HepG2 (cell line): ENCODE measurements at regions not wholly inside any gene's neighbourhood (a gene's known extent, or its start where the extent isn't known, plus 50 kb on each side); places are given as distances from the start of the nearest gene placed in this dataset.

Experiments used
- ATAC-seq: fragments of 200-7000 bp; cut with Tn5 transposase; 3 replicates; pipeline ENCODE4 v1.9.1; 2020; ENCODE audit warnings: mild to moderate bottlenecking, moderate library complexity
- BruUV-seq: library from RNA; stranded (reverse); fragments of 400-500 nt; replicated peaks from 2 replicates; lab custom pipeline; 2021; lab: Mats Ljungman, UMichigan
- CTCF ChIA-PET: fragments of 300-600 bp; formaldehyde crosslinking; extraction: SDS; loops from one replicate; lab custom pipeline; 2021; ENCODE audit warnings: low total read pairs, inconsistent platforms, low intra/inter-chr PET ratio; lab: Yijun Ruan, JAX
- POLR2A ChIA-PET: fragments of 350-600 bp; sonication (Branson Sonifier 250); formaldehyde crosslinking; loops from one replicate; lab custom pipeline; 2020; ENCODE audit warnings: antibody characterized with exemption, inconsistent platforms; lab: Yijun Ruan, JAX
- DNase-seq: peaks from one replicate; pipeline ENCODE4 v3.0.0-alpha.2; 2015; ENCODE audit warnings: low spot score
- FAIRE-seq: peaks from 3 replicates; lab custom pipeline; 2011; peaks lifted over from hg19 to GRCh38; lab: Jason Lieb, UNC
- H2AFZ ChIP-seq: one replicate; pipeline ENCODE4 v1.6.1; 2011; ENCODE audit warnings: low read length, inconsistent platforms
- H3K27ac ChIP-seq: fragments of 300-600 bp; 3 replicates; pipeline ENCODE4 v1.8.0; 2011; ENCODE audit warnings: mixed run types, mild to moderate bottlenecking, mixed read lengths, low read length, inconsistent platforms; ENCODE audit not compliant: insufficient read depth; ENCODE audit errors: extremely low read length
- H3K27me3 ChIP-seq, 2 experiments: fragments of 200-600 bp in 1 of 2; 2 replicates in 1 of 2; 3 replicates in 1 of 2; pipeline versions ENCODE4 v1.6.0 to v1.8.0; 2011; ENCODE audit warnings: low read length in 2 of 2, mild to moderate bottlenecking in 2 of 2, moderate library complexity in 2 of 2, inconsistent platforms in 1 of 2; ENCODE audit not compliant: insufficient read depth in 2 of 2, control insufficient read depth in 1 of 2
- H3K36me3 ChIP-seq, 2 experiments: fragments of 200-600 bp in 1 of 2; replicated peaks in 1 of 2; 2 replicates in 1 of 2; 3 replicates in 1 of 2; pipeline versions ENCODE4 v1.5.1 to v1.8.0; 2011; ENCODE audit warnings: low read length in 2 of 2, inconsistent platforms in 1 of 2; ENCODE audit not compliant: insufficient read depth in 2 of 2, control insufficient read depth in 1 of 2
- H3K4me1 ChIP-seq: 2 replicates; pipeline ENCODE4 v1.5.1; 2012; ENCODE audit warnings: low read length, inconsistent platforms; ENCODE audit not compliant: insufficient read depth
- H3K4me2 ChIP-seq: 2 replicates; pipeline ENCODE4 v1.6.0; 2011; ENCODE audit warnings: low read depth, low read length, inconsistent platforms
- H3K4me3 ChIP-seq, 3 experiments: fragments of 200-600 bp in 1 of 3; sonication (generic), shearing (Covaris generic) in 1 of 3; replicated peaks in 1 of 3; 2 replicates each; pipeline ENCODE4 v1.5.1; 2011 to 2016; ENCODE audit warnings: low read length in 3 of 3, inconsistent platforms in 2 of 3, low read depth in 2 of 3, mild to moderate bottlenecking in 2 of 3, control low read depth in 1 of 3, mixed read lengths in 1 of 3; ENCODE audit not compliant: insufficient read depth in 1 of 3
- H3K79me2 ChIP-seq: one replicate; pipeline ENCODE4 v1.6.1; 2011; ENCODE audit warnings: low read length, inconsistent platforms; ENCODE audit not compliant: insufficient read depth
- H3K9ac ChIP-seq: 2 replicates; pipeline ENCODE4 v1.6.0; 2011; ENCODE audit warnings: mild to moderate bottlenecking, low read depth, low read length, inconsistent platforms; ENCODE audit not compliant: insufficient read depth
- H3K9me3 ChIP-seq: 2 replicates; pipeline ENCODE4 v1.5.1; 2012; ENCODE audit warnings: mild to moderate bottlenecking, low read length
- H4K20me1 ChIP-seq: 2 replicates; pipeline ENCODE4 v1.6.0; 2011; ENCODE audit warnings: inconsistent platforms, mild to moderate bottlenecking, low read length, moderate library complexity; ENCODE audit not compliant: insufficient read depth
- DMAP1 ChIP-seq: IDR thresholded peaks from 2 replicates; pipeline ENCODE4 v1.6.1; 2016
- HNRNPL ChIP-seq: fragments of 200-400 bp; formaldehyde crosslinking; IDR thresholded peaks from 2 replicates; pipeline ENCODE4 v1.6.1; 2017; ENCODE audit warnings: mild to moderate bottlenecking, low read depth, low read length
- MAFF ChIP-seq: IDR thresholded peaks from 2 replicates; pipeline ENCODE4 v1.6.1; 2011; ENCODE audit warnings: low read depth, low read length, improper control_type of control experiment
- MAFK ChIP-seq, 2 experiments: IDR thresholded peaks in 1 of 2; conservative IDR thresholded peaks in 1 of 2; 2 replicates each; pipeline ENCODE4 v1.6.1; 2011; ENCODE audit warnings: improper control_type of control experiment in 2 of 2, low read length in 2 of 2
- MTA3 ChIP-seq: sonication (generic); formaldehyde crosslinking; IDR thresholded peaks from 2 replicates; pipeline ENCODE4 v1.4.0; 2020; ENCODE audit warnings: missing genetic modification reagents
- TP53 ChIP-seq: sonication (generic); formaldehyde crosslinking; conservative IDR thresholded peaks from 2 replicates; pipeline ENCODE4 v1.4.0; 2020; ENCODE audit warnings: missing genetic modification reagents
- ZNF10 ChIP-seq: sonication (generic); formaldehyde crosslinking; IDR thresholded peaks from 2 replicates; pipeline ENCODE4 v1.4.0; 2020; ENCODE audit warnings: mild to moderate bottlenecking, low read depth, missing genetic modification reagents, borderline replicate concordance
- ZNF83 ChIP-seq: sonication (generic); formaldehyde crosslinking; IDR thresholded peaks from 2 replicates; pipeline ENCODE4 v1.4.0; 2020; ENCODE audit warnings: missing genetic modification reagents, mild to moderate bottlenecking, borderline replicate concordance
- WGBS: methylation state at CpG from one replicate; pipeline ENCODE4 v1.1.6; 2017; ENCODE audit warnings: low lambda C conversion rate; 5-methylcytosine and 5-hydroxymethylcytosine counted together
- in situ Hi-C: cut with HindIII; loops from 2 replicates; pipeline ENCODE4 v1.10.0; 2017; ENCODE audit warnings: low pct_unique_long_range_greater_than_20kb; ENCODE audit not compliant: extremely low pct_ligation_motif_present
- intact Hi-C: fragments of 100-400 bp; cut with micrococcal nuclease; formaldehyde crosslinking; loops from one replicate; pipeline ENCODE4 v1.10.0; 2022; ENCODE audit not compliant: unreplicated experiment
- TF ChIP-seq, protein P1 (sequence below), 2 experiments: fragments of 450-650 bp in 1 of 2; sonication (generic) in 1 of 2; formaldehyde crosslinking in 1 of 2; IDR thresholded peaks; 2 replicates each; pipeline versions ENCODE4 v1.6.1 to v1.8.0; 2016 to 2022; ENCODE audit warnings: antibody characterized with exemption in 1 of 2, mild to moderate bottlenecking in 1 of 2, missing genetic modification reagents in 1 of 2

DNA sequence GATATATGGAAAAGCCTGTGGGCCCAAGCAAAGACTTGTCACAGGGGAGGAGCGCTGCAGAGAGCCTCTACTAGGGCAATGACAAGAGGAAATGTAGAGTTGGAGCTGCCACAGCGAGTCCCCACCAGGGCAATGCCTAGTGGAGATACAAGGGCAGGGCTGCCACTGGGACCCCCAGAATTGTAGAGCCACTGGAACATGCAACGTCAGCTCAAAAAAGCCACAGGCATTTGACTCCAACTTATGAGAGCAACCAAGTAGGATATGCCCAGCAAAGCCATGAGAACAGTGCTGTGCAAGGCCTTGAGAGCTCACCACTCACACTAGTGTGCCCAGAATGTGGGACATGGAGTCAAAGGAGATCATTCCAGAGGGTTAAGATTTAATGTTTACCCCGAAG is 63.7 kb upstream of the CAMK1G start:
- ChIA-PET CTCF (no interaction called here), POLR2A (no interaction called here)
- TF ChIP-seq MAFF: 0 out of 2 replicates have a peak, but pooled peaks have one; percentile 14
- no peak for TF ChIP-seq HNRNPL
- TF ChIP-seq DMAP1 (CRISPR knock-in tag): no peak
- TF ChIP-seq, protein P1, sequence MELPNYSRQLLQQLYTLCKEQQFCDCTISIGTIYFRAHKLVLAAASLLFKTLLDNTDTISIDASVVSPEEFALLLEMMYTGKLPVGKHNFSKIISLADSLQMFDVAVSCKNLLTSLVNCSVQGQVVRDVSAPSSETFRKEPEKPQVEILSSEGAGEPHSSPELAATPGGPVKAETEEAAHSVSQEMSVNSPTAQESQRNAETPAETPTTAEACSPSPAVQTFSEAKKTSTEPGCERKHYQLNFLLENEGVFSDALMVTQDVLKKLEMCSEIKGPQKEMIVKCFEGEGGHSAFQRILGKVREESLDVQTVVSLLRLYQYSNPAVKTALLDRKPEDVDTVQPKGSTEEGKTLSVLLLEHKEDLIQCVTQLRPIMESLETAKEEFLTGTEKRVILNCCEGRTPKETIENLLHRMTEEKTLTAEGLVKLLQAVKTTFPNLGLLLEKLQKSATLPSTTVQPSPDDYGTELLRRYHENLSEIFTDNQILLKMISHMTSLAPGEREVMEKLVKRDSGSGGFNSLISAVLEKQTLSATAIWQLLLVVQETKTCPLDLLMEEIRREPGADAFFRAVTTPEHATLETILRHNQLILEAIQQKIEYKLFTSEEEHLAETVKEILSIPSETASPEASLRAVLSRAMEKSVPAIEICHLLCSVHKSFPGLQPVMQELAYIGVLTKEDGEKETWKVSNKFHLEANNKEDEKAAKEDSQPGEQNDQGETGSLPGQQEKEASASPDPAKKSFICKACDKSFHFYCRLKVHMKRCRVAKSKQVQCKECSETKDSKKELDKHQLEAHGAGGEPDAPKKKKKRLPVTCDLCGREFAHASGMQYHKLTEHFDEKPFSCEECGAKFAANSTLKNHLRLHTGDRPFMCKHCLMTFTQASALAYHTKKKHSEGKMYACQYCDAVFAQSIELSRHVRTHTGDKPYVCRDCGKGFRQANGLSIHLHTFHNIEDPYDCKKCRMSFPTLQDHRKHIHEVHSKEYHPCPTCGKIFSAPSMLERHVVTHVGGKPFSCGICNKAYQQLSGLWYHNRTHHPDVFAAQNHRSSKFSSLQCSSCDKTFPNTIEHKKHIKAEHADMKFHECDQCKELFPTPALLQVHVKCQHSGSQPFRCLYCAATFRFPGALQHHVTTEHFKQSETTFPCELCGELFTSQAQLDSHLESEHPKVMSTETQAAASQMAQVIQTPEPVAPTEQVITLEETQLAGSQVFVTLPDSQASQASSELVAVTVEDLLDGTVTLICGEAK (IDR thresholded peaks at IDR 0.05): no peak
- TF ChIP-seq, protein P1 (CRISPR knock-in tag; IDR thresholded peaks at IDR 0.05): no peak
- TF ChIP-seq ZNF10 (CRISPR knock-in tag): no peak
- peak; percentile 31 to 56; a peak in 3 of 4 replicates for TF ChIP-seq MAFK (conservative IDR thresholded peaks at IDR 0.05 in 1 of 2, IDR thresholded peaks at IDR 0.05 in 1 of 2; ENCODE audit: low read length in 2 of 2)
- no peak for TF ChIP-seq MTA3
- no peak for TF ChIP-seq TP53 (CRISPR knock-in tag)
- no peak for TF ChIP-seq ZNF83
- H4K20me1 ChIP-seq: no peaks in the 10 kb centered on the region
- no peak overlapping the region for H3K27ac ChIP-seq
- no TSS peak for BruUV-seq
- no peak overlapping the region for H3K4me2 ChIP-seq
- FAIRE-seq (no peak), ATAC-seq (no peak), DNase-seq (no peak)
- WGBS: 36% methylated on average over 4 of the region's 4 CpGs
- H3K27me3 ChIP-seq: no peaks in the 10 kb centered on the region
- H3K4me3 ChIP-seq: no peak overlapping the region
- no peaks in the 10 kb centered on the region for H3K79me2 ChIP-seq
- intact Hi-C loops (no loop called here), in situ Hi-C loops (no loop called here)
- H3K9me3 ChIP-seq: no peaks in the 10 kb centered on the region
- no peak overlapping the region for H2AFZ ChIP-seq
- no peaks in the 10 kb centered on the region for H3K36me3 ChIP-seq
- no peak overlapping the region for H3K9ac ChIP-seq
- H3K4me1 ChIP-seq: no peaks in the 10 kb centered on the region
